Endodermal cell (in vitro differentiated cells): ENCODE measurements at regions not wholly inside any gene's neighbourhood (a gene's known extent, or its start where the extent isn't known, plus 50 kb on each side); places are given as distances from the start of the nearest gene placed in this dataset.
A peak's percentile ranks its signal among the peaks of the same experiment; 100 is the strongest.

Source experiments
- DNase-seq: peaks from one replicate; pipeline ENCODE4 v3.0.0-alpha.2; 2017
- H3K27ac ChIP-seq: 2 replicates; pipeline ENCODE4 v1.5.1; 2013; ENCODE audit warnings: mild to moderate bottlenecking, low read depth, low read length, moderate library complexity
- H3K27me3 ChIP-seq: 2 replicates; pipeline ENCODE4 v1.6.1; 2013; ENCODE audit warnings: mild to moderate bottlenecking, low read length, moderate library complexity; ENCODE audit not compliant: insufficient read depth, control insufficient read depth, poor library complexity, severe bottlenecking
- H3K36me3 ChIP-seq: 2 replicates; pipeline ENCODE4 v1.7.0; 2013; ENCODE audit warnings: mild to moderate bottlenecking, low read length, moderate library complexity; ENCODE audit not compliant: control insufficient read depth, insufficient read depth
- H3K4me1 ChIP-seq: one replicate; pipeline ENCODE4 v1.7.0; 2013; ENCODE audit warnings: low read length; ENCODE audit not compliant: control insufficient read depth, insufficient read depth
- H3K4me3 ChIP-seq: 2 replicates; pipeline ENCODE4 v1.5.1; 2013; ENCODE audit warnings: mild to moderate bottlenecking, low read length, moderate library complexity
- H3K9ac ChIP-seq: 2 replicates; pipeline ENCODE4 v1.6.1; 2013; ENCODE audit warnings: mild to moderate bottlenecking, low read length, moderate library complexity; ENCODE audit not compliant: poor library complexity, severe bottlenecking; ENCODE audit errors: extremely low read depth
- H3K9me3 ChIP-seq: 2 replicates; pipeline ENCODE4 v1.6.1; 2013; ENCODE audit warnings: mild to moderate bottlenecking, low read length, moderate library complexity; ENCODE audit not compliant: control insufficient read depth
- H3K27ac Mint-ChIP-seq: 2 replicates; pipeline ENCODE4 v1.8.0; 2020; ENCODE audit warnings: mixed read lengths
- H3K27me3 Mint-ChIP-seq: 2 replicates; pipeline ENCODE4 v1.8.0; 2021; ENCODE audit warnings: mild to moderate bottlenecking, mixed read lengths; ENCODE audit not compliant: insufficient read depth
- H3K36me3 Mint-ChIP-seq: 2 replicates; pipeline ENCODE4 v1.8.0; 2020; ENCODE audit warnings: low read depth, mixed read lengths
- H3K4me1 Mint-ChIP-seq: 2 replicates; pipeline ENCODE4 v1.8.0; 2020; ENCODE audit warnings: mixed read lengths
- H3K4me3 Mint-ChIP-seq: 2 replicates; pipeline ENCODE4 v1.8.0; 2020; ENCODE audit warnings: mild to moderate bottlenecking, moderate library complexity, mixed read lengths
- H3K9me3 Mint-ChIP-seq: 2 replicates; pipeline ENCODE4 v1.8.0; 2020; ENCODE audit warnings: mild to moderate bottlenecking, mixed read lengths
- CTCF ChIP-seq: fragments of 200-600 bp; sonication (generic); conservative IDR thresholded peaks from 2 replicates; pipeline ENCODE4 v1.5.0; 2021; ENCODE audit warnings: antibody characterized with exemption, mild to moderate bottlenecking
- WGBS, 2 experiments: methylation state at CpG; one replicate each; pipeline versions ENCODE4 v1.1.5 to v1.1.7; 2013; ENCODE audit warnings: missing lambda C conversion rate in 2 of 2, mixed read lengths in 1 of 2; ENCODE audit not compliant: insufficient coverage in 1 of 2, insufficient read length in 1 of 2; 5-methylcytosine and 5-hydroxymethylcytosine counted together

- no peak for TF ChIP-seq CTCF
- no peaks in the 10 kb centered on the region for H3K27me3 ChIP-seq
- H3K27ac ChIP-seq = no peak overlapping the region
- H3K9me3 ChIP-seq = peaks cover 20% of the 10 kb centered on the region
- no peaks in the 10 kb centered on the region for H3K36me3 Mint-ChIP-seq
- no peak overlapping the region for H3K9ac ChIP-seq
- no peaks in the 10 kb centered on the region for H3K36me3 ChIP-seq
- no peaks in the 10 kb centered on the region for H3K4me1 ChIP-seq
- H3K9me3 Mint-ChIP-seq = peaks cover 3% of the 10 kb centered on the region
- no peak for DNase-seq
- no peaks in the 10 kb centered on the region for H3K4me1 Mint-ChIP-seq
- no peak overlapping the region for H3K4me3 ChIP-seq
- H3K4me3 Mint-ChIP-seq = no peak overlapping the region
- no peaks in the 10 kb centered on the region for H3K27me3 Mint-ChIP-seq
- no peak overlapping the region for H3K27ac Mint-ChIP-seq
- WGBS, 2 experiments = 90 to 93% methylated on average over 4 to 7 of the region's 7 CpGs
Measured at GRCh38 chr18:10152475-10152874, 238.7 kb downstream of the VAPA start.

- H3K4me1 ChIP-seq = no peaks in the 10 kb centered on the region
- H3K4me1 Mint-ChIP-seq = no peaks in the 10 kb centered on the region
- H3K9me3 Mint-ChIP-seq = peaks cover 3% of the 10 kb centered on the region
- H3K36me3 ChIP-seq = no peaks in the 10 kb centered on the region
- H3K9me3 ChIP-seq = peaks cover 20% of the 10 kb centered on the region
- H3K27ac ChIP-seq = no peak overlapping the region
- H3K36me3 Mint-ChIP-seq = no peaks in the 10 kb centered on the region
- no peak overlapping the region for H3K4me3 Mint-ChIP-seq
- TF ChIP-seq CTCF = peak; percentile 20
- no peak overlapping the region for H3K4me3 ChIP-seq
- no peak overlapping the region for H3K27ac Mint-ChIP-seq
- H3K9ac ChIP-seq = no peak overlapping the region
- DNase-seq = no peak
- 100% methylated on average over 2 of the region's 2 CpGs; no CpG with 5 or more reads in 1 of the 2 experiments for WGBS, 2 experiments
- H3K27me3 ChIP-seq = no peaks in the 10 kb centered on the region
- H3K27me3 Mint-ChIP-seq = no peaks in the 10 kb centered on the region
Measured at GRCh38 chr18:10153924-10154752, 240.3 kb downstream of the VAPA start.

GRCh38 chr18:10157706-10158105 lies 243.9 kb downstream of the VAPA start:
- Mint-ChIP-seq H3K36me3 (no peaks in the 10 kb centered on the region), H3K4me3 (no peak overlapping the region), H3K27ac (no peak overlapping the region), H3K9me3 (no peaks in the 10 kb centered on the region), H3K27me3 (peaks cover 2% of the 10 kb centered on the region), H3K4me1 (no peaks in the 10 kb centered on the region)
- Histone ChIP-seq H3K9me3 (peaks cover 14% of the 10 kb centered on the region), H3K27ac (no peak overlapping the region), H3K9ac (no peak overlapping the region), H3K4me3 (no peak overlapping the region), H3K36me3 (no peaks in the 10 kb centered on the region), H3K27me3 (no peaks in the 10 kb centered on the region), H3K4me1 (no peaks in the 10 kb centered on the region)
- 93 to 100% methylated on average over 4 to 6 of the region's 6 CpGs for WGBS, 2 experiments
- no peak for DNase-seq
- TF ChIP-seq CTCF = no peak
